SJSA1 (cell line): ENCODE measurements at regions not wholly inside any gene's neighbourhood (a gene's known extent, or its start where the extent isn't known, plus 50 kb on each side); places are given as distances from the start of the nearest gene placed in this dataset.
"Not testable (repeated sequence)": the region's sequence is repeated elsewhere in the genome, so short reads cannot be mapped to it uniquely, and the experiment has no call there.

Experiments used
- DNase-seq, 2 experiments: peaks; one replicate each; pipeline ENCODE4 v3.0.0-alpha.2; 2015 to 2020; ENCODE audit warnings: low spot score in 2 of 2, low read depth in 1 of 2
- H3K27ac ChIP-seq: fragments of 250-450 bp; sonication (Bioruptor Pico); 2 replicates; pipeline ENCODE4 v1.5.1; 2020; ENCODE audit warnings: mild to moderate bottlenecking, moderate library complexity
- H3K27me3 ChIP-seq: fragments of 250-450 bp; sonication (Bioruptor Pico); replicated peaks from 2 replicates; pipeline ENCODE4 v1.5.1; 2020; ENCODE audit warnings: mild to moderate bottlenecking, moderate library complexity
- H3K36me3 ChIP-seq: fragments of 250-450 bp; sonication (Bioruptor Pico); 2 replicates; pipeline ENCODE4 v1.5.1; 2020; ENCODE audit warnings: mild to moderate bottlenecking
- H3K4me1 ChIP-seq: fragments of 250-450 bp; sonication (Bioruptor Pico); replicated peaks from 2 replicates; pipeline ENCODE4 v1.6.1; 2021; ENCODE audit warnings: mild to moderate bottlenecking
- H3K4me3 ChIP-seq: fragments of 250-450 bp; sonication (Bioruptor Pico); 2 replicates; pipeline ENCODE4 v1.5.1; 2020; ENCODE audit warnings: mild to moderate bottlenecking
- H3K9me3 ChIP-seq: fragments of 250-450 bp; sonication (Bioruptor Pico); replicated peaks from 2 replicates; pipeline ENCODE4 v1.5.1; 2020; ENCODE audit warnings: mild to moderate bottlenecking

DNA sequence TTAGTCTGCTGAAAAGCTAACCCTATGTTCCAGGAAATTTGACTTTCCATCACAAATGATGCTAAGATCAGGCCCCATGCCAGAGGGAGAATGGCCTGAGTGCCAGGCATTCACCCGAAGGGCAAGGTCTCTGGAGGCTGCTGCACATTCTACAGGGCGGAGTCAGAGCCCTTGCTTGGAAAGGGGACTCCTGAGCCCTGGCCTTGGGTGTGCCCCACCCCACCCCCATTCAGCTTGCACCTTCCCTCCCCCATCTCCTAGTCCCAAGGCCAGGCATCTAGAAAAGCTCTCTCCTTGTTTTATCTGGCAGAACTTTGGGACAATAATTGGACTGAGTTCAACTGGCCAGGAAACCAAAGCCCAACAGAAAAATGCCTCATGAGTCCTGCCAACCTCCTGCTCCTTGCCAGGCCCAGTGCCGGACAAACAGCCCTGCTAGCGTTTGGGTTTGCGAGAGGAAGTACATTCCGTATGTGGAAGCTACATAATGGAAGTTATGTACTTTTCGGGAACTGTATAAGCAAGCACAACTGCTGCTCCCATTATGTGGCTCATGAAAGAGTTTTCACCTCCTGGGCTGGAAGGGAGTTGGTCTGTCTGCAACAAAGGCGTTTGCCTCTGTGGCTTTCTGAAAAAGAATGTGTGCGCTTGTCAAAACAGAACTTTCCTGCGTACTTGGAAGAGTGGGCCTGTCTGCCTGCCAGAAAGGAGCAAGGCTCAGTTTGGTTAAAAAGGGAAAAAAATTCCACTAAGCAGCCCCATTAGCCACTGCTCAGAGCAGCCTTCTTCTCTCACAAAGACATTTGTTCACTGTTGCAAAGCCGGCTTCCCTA lies 321.5 kb upstream of the CTNNB1 start:
- Histone ChIP-seq H3K27ac (peak overlapping the region; percentile 44; the same call in 1 of the 2 replicates), H3K27me3 (no peaks in the 10 kb centered on the region), H3K4me1 (peaks cover 29% of the 10 kb centered on the region), H3K36me3 (no peaks in the 10 kb centered on the region), H3K9me3 (no peaks in the 10 kb centered on the region), H3K4me3 (no peak overlapping the region)
- peak in 1 of 2 experiments; percentile 52 for DNase-seq

GRCh38 chr3:40878464-40878905 lies 320.8 kb upstream of the CTNNB1 start:
- no peak for DNase-seq
- Histone ChIP-seq H3K36me3 (no peaks in the 10 kb centered on the region), H3K4me1 (peaks cover 29% of the 10 kb centered on the region), H3K9me3 (no peaks in the 10 kb centered on the region), H3K27ac (peak overlapping the region; percentile 44; the same call in 1 of the 2 replicates), H3K27me3 (no peaks in the 10 kb centered on the region), H3K4me3 (no peak overlapping the region)

- H3K9me3 ChIP-seq = no peaks in the 10 kb centered on the region
- no peaks in the 10 kb centered on the region for H3K4me1 ChIP-seq
- H3K4me3 ChIP-seq = no peak overlapping the region
- no peaks in the 10 kb centered on the region for H3K36me3 ChIP-seq
- no peaks in the 10 kb centered on the region for H3K27me3 ChIP-seq
- DNase-seq = no peak
- H3K27ac ChIP-seq = no peak overlapping the region
Measured at GRCh38 chr3:40885430-40885829, 313.9 kb upstream of the CTNNB1 start.

DNA sequence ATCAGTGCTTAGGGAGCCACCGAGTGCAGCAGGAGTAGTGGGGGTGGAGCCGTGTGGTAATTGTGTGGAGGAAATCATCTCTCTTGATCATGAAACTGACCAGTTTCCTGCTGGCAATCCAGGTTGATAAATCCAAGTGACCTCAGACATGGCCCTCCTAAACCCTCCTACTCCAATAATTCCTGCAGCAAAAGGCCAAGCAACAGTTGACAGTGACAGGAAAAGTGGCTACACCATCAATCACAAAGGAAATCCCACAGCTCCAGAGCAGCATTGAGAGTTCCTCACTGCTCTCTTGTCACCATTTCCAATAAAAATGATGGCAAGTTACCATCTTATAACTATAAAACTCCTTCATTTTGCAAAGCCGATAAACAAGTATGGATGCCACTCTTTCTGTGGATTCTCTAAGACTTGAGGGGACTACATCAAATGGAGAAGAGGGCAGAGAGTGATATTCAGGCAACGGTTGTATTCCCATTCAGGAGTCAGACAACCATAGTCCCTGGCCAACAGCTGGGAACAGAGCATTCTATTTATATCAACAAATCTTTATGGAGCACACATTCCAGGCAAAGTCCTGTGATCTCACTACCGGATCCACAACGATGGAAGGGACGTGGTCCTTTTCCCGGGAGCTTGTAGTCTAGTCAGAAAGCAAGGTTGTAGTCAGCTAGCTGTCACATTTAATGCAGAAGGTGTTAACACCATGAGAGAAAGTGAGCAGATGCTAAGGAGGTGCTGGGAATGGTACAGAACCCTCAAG lies 312.5 kb upstream of the CTNNB1 start:
- Histone ChIP-seq H3K27ac (no peak overlapping the region), H3K27me3 (no peaks in the 10 kb centered on the region), H3K4me1 (no peaks in the 10 kb centered on the region), H3K4me3 (no peak overlapping the region), H3K9me3 (no peaks in the 10 kb centered on the region), H3K36me3 (no peaks in the 10 kb centered on the region)
- no peak for DNase-seq

DNA sequence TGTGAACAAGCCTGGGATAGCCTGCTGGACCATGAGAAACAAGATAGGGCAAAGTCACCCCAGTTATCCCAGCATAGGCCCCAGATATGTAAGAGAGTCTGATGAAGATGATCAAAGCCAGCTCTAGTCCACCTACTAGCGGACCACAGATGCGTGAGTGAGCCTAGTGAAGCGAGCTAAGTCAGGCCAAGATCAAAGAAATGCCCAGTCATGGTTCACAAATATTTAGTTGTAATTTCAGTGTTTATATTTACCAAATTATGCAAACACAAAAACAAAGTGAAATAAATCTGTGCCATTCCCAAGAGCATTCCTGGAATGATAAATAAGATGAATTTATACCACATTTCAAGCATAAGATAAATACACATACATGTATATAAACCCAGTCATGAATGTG lies 308.1 kb upstream of the CTNNB1 start:
- no peak overlapping the region for H3K4me3 ChIP-seq
- H3K9me3 ChIP-seq = no peaks in the 10 kb centered on the region
- no peak for DNase-seq
- no peaks in the 10 kb centered on the region for H3K27me3 ChIP-seq
- no peaks in the 10 kb centered on the region for H3K4me1 ChIP-seq
- H3K27ac ChIP-seq = no peak overlapping the region
- no peaks in the 10 kb centered on the region for H3K36me3 ChIP-seq

DNA sequence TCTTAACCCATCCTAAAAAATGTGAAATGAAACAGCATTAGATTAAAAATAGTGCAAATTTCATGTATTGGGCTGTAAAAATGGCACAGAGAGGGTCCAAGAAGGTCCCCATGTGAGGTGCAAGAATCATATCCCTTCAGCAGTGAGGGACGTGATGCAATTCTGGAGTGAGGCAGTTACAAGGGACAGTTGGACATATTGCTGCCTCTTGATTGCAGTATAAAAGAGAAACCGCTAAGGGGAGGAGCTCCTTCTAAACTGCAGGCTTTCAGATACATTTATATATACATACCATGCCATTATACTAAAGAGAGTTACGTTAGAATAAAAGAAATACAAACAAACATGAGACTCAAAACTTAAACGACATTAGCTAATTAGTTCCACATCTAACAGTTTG lies 304.2 kb upstream of the CTNNB1 start:
- Histone ChIP-seq H3K27me3 (no peaks in the 10 kb centered on the region), H3K4me3 (no peak overlapping the region), H3K9me3 (no peaks in the 10 kb centered on the region), H3K4me1 (peaks cover 16% of the 10 kb centered on the region), H3K36me3 (no peaks in the 10 kb centered on the region), H3K27ac (no peak overlapping the region)
- no peak for DNase-seq

DNA sequence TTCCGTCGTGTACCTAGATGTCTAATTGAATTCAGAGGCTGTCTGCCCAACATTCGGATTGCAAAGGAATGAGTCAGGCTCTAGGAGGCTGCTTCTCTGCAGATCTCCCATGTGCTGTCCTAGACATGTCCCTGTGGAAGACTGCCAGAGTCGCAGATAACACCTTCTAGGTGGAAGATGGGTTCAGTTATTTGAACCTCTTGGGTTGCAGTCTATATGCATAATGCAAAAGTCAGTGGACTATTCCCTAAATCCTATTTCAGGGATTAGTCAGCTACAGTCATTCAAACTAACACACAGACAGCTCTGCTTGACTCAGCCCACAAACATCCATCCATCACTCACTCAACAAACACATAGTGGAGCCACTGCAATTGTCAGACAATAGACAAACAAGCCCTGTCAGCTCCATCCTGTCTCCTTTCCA lies 300.0 kb upstream of the CTNNB1 start:
- Histone ChIP-seq H3K36me3 (no peaks in the 10 kb centered on the region), H3K27me3 (no peaks in the 10 kb centered on the region), H3K27ac (peak overlapping the region; percentile 43), H3K4me3 (no peak overlapping the region), H3K4me1 (peaks cover 16% of the 10 kb centered on the region), H3K9me3 (no peaks in the 10 kb centered on the region)
- DNase-seq = peak; percentile 57 to 64

GRCh38 chr3:40901298-40901697 lies 298.0 kb upstream of the CTNNB1 start:
- Histone ChIP-seq H3K4me1 (peaks cover 16% of the 10 kb centered on the region), H3K27ac (no peak overlapping the region), H3K36me3 (no peaks in the 10 kb centered on the region), H3K9me3 (no peaks in the 10 kb centered on the region), H3K27me3 (no peaks in the 10 kb centered on the region), H3K4me3 (no peak overlapping the region)
- DNase-seq = no peak

DNA sequence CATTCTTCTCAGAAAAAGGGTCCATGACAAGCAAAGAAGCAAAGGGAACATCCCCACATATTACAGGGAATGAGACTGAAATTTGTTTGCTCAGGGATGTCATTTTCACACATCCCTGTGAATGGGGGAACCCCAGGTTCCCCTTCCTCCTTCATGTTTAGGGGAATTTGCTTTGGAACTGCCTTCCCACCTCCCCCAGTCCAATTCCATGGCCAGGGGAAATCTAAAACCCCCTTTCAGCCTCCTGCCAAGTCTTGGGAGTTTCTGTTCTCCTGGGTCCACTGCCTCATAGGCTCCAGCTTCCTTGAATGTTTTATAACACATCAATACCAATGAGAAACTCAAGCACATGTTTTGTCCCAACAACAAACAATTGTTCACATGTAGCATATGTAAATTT lies 297.5 kb upstream of the CTNNB1 start:
- DNase-seq = no peak
- Histone ChIP-seq H3K27ac (no peak overlapping the region), H3K4me3 (no peak overlapping the region), H3K9me3 (no peaks in the 10 kb centered on the region), H3K36me3 (no peaks in the 10 kb centered on the region), H3K27me3 (no peaks in the 10 kb centered on the region), H3K4me1 (peaks cover 16% of the 10 kb centered on the region)

- H3K9me3 ChIP-seq, H3K4me3 ChIP-seq, H3K36me3 ChIP-seq, DNase-seq, H3K27ac ChIP-seq, H3K27me3 ChIP-seq, H3K4me1 ChIP-seq: not testable (repeated sequence)
Measured at GRCh38 chr3:40907907-40908465, 291.3 kb upstream of the CTNNB1 start.

GRCh38 chr3:40908612-40909011 lies 290.7 kb upstream of the CTNNB1 start:
- H3K4me1 ChIP-seq = no peaks in the 10 kb centered on the region
- no peaks in the 10 kb centered on the region for H3K27me3 ChIP-seq
- H3K36me3 ChIP-seq = no peaks in the 10 kb centered on the region
- DNase-seq = no peak
- H3K9me3 ChIP-seq = no peaks in the 10 kb centered on the region
- H3K27ac ChIP-seq = no peak overlapping the region
- no peak overlapping the region for H3K4me3 ChIP-seq

GRCh38 chr3:40911264-40911663 lies 288.0 kb upstream of the CTNNB1 start:
- H3K4me3 ChIP-seq = no peak overlapping the region
- no peaks in the 10 kb centered on the region for H3K36me3 ChIP-seq
- no peak overlapping the region for H3K27ac ChIP-seq
- no peaks in the 10 kb centered on the region for H3K4me1 ChIP-seq
- DNase-seq = no peak
- no peaks in the 10 kb centered on the region for H3K27me3 ChIP-seq
- no peaks in the 10 kb centered on the region for H3K9me3 ChIP-seq

DNA sequence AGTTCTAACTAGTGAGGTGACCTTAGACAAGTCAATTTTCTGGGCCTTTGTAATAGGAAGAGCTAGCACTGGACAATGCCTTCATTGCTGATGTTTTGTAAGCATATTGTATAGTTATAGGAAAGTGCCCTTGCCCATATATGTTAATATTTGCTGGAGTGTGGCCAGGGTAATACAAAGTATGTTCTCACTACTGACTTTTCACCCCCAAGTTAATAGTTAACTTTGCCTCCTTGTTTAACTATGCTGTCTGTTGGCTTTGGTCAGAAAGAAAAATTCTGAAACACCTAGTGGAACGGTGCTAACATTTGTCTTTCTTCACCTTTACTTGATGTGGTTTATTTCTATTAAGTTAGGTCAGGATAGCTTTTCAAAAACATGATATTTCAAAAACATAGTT lies 287.4 kb upstream of the CTNNB1 start:
- DNase-seq = no peak
- Histone ChIP-seq H3K4me1 (no peaks in the 10 kb centered on the region), H3K36me3 (no peaks in the 10 kb centered on the region), H3K4me3 (no peak overlapping the region), H3K27ac (no peak overlapping the region), H3K9me3 (no peaks in the 10 kb centered on the region), H3K27me3 (no peaks in the 10 kb centered on the region)

- H3K27me3 ChIP-seq = no peaks in the 10 kb centered on the region
- no peaks in the 10 kb centered on the region for H3K9me3 ChIP-seq
- H3K4me3 ChIP-seq = no peak overlapping the region
- DNase-seq = no peak
- H3K36me3 ChIP-seq = no peaks in the 10 kb centered on the region
- H3K27ac ChIP-seq = no peak overlapping the region
- no peaks in the 10 kb centered on the region for H3K4me1 ChIP-seq
Measured at GRCh38 chr3:40912461-40912860, 286.8 kb upstream of the CTNNB1 start.
